ENCODE measurements at regions not wholly inside any gene's neighbourhood (a gene's known extent, or its start where the extent isn't known, plus 50 kb on each side); places are given as distances from the start of the nearest gene placed in this dataset.
A peak's percentile ranks its signal among the peaks of the same experiment; 100 is the strongest.

DNA sequence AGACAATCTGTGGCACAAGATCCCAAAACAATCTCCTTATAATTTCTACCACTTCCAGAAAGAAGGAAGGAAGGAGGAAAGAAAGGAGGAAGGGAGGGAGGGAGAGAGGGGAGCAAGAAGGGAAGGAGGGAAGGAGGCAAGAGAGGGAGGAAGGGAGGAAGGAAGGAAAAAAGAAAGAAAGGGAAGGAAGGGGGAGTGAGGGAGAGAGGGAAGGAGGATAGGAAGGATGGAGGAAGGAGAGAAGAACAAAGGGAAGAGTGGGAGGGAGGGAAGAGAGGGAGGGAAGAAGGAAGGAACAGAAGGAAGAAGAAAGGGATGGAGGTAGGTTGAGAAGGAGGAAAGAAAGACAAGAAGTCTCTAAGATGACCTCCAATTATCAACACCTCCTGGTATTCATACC lies 185.5 kb upstream of the NFE2L3 start:
- no peak for DNase-seq

GRCh38 chr7:25967278-25968204 lies 184.5 kb upstream of the NFE2L3 start:
- peak in 1 of 3 experiments; percentile 24 for DNase-seq

DNA sequence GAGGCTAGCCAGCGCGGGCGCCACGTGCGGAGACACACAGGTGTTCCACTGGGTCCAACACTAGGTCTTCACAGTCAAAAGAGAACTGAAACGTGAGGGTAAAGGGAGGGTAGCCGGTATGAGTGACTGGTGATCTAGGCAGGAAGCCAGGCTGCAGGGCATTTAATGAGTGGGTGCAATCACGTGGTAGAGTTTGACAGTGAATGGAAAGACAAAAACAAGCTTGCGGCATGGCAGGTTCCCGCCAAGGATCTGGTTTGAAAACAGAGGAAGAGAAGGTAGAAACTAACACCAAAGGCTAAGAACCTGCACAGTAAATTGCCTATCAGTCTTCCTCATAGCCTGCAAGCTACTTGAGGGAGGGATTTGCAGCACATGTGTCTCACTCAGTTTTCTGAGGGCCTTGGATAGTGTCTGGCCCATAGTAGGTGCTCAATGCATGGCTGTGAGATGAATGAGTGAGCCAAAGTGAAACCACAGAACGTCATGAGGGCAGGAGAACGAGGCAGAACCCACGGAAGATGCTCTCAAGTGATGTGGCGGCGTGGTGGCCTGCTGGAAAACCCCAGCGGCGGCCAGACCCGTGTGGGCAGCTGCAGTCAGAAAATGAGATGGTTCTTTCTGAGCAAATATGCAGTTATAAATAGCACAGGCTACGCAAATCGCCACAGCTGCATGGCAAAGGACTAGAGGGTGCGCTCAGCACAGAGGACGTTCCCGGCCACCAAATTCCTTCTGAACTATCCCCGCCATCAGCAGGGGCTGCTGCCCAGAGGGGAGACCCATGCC lies 183.6 kb upstream of the NFE2L3 start:
- no peak for DNase-seq

- DNase-seq = no peak
Measured at GRCh38 chr7:25970356-25970755, 181.6 kb upstream of the NFE2L3 start.

- DNase-seq = no peak
Measured at GRCh38 chr7:25970911-25971310, 181.1 kb upstream of the NFE2L3 start.

DNA sequence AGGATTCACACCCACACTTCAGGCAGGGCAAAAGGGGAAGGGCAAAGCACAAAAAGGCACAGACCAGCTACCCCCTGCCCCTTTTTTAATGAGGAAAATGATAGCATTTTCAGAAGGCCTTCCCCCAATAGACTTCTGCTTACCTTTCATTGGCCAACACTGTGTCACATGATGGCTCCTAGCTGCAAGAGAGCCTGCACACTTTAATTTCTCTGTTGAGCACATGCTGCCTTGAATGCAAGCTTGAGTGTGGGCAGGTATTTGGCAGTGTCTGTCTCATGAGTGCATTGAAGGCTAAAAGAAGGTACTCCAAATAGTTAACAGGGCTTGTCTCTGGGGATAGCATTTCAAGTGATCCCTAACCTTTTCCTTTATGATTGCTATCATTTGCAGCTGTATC lies 175.4 kb upstream of the NFE2L3 start:
- DNase-seq = no peak

DNA sequence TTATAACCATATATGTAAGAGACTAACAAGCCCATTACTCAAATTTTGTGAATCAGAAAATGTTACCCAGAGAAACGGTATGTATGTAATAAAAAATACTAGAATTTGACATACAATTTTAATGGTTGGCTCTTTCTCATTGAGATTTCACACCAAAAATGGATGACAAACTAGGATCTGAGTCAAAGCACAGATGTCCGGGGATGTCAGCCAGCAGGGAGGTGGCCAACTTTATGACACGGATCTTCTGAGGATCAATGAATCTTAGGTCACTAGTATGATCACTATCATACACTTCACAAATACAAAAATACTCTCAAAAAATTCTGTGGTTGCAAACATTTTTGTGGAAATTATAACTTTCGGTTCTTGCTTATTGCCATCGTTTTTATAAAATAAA lies 173.5 kb upstream of the NFE2L3 start:
- DNase-seq = no peak

DNA sequence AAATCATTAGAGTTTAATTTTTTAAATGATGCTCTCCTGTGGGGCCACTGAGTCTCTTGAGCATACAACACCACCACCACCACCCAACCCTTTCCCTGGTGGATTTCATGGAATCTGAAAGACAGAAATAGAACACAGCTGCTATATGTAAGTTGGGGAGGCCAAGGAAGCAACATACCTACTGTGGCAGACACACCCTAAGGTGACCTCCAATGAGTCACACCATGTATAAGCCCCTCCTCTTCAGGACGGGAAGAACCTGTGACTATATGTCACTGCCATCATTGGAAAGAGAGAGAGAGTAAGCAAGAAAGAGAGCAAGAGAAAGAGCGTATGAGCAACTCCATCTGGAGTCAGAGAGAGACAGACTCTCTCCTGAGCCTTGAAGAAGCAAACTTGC lies 172.4 kb upstream of the NFE2L3 start:
- no peak for DNase-seq

- DNase-seq = no peak
Measured at GRCh38 chr7:25982684-25983083, 169.3 kb upstream of the NFE2L3 start.

- no peak for DNase-seq
Measured at GRCh38 chr7:25985196-25985595, 166.8 kb upstream of the NFE2L3 start.

DNA sequence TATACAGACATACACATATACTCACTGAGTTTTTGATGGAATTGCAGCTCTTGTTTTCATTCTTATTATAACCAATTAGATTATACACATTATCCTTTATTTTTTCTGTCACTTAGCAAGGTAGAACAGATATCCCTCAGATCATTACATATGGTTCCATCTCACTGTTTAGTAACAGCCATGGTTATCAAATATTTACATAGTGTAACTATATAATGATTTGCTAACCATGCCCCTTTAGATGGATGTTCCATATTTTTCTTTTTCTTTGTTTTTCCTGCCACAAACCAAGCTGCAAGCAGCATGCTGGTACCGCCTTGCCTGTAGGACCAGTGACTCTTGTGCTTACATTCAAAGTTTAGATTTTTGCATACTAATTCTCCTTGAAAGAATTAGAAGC lies 163.4 kb upstream of the NFE2L3 start:
- DNase-seq = peak in 1 of 3 experiments; percentile 69

- DNase-seq = peak in 2 of 3 experiments; percentile 55 to 80
Measured at GRCh38 chr7:25989140-25989705, 162.8 kb upstream of the NFE2L3 start.

- no peak for DNase-seq
Measured at GRCh38 chr7:25994433-25994994, 157.5 kb upstream of the NFE2L3 start.

GRCh38 chr7:25995216-25995615 lies 156.8 kb upstream of the NFE2L3 start:
- DNase-seq = peak in 2 of 3 experiments; percentile 25 to 56

- DNase-seq = peak in 2 of 3 experiments; percentile 44 to 69
Measured at GRCh38 chr7:25996006-25996408, 156.0 kb upstream of the NFE2L3 start.

DNA sequence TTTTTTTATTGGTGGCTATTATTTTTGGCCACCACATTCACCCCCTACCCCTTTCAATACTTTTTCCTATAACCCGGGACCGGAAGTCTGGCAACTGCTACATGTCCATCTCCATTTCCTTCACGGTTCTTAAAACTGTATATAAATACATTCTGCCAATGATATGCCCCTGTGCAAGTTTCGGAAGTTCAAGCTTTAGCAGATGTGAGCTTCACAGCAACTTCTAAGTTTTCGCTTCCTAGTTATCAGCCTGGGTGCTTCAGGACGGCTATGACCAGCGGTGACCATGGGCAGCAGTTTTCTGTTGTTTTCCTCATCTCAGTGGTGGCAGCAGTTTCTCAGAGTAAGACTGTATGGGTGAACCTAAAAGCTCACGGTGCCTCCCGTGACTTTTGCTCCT lies 153.5 kb upstream of the NFE2L3 start:
- no peak for DNase-seq

- DNase-seq = no peak
Measured at GRCh38 chr7:26000841-26001240, 151.2 kb upstream of the NFE2L3 start.

DNA sequence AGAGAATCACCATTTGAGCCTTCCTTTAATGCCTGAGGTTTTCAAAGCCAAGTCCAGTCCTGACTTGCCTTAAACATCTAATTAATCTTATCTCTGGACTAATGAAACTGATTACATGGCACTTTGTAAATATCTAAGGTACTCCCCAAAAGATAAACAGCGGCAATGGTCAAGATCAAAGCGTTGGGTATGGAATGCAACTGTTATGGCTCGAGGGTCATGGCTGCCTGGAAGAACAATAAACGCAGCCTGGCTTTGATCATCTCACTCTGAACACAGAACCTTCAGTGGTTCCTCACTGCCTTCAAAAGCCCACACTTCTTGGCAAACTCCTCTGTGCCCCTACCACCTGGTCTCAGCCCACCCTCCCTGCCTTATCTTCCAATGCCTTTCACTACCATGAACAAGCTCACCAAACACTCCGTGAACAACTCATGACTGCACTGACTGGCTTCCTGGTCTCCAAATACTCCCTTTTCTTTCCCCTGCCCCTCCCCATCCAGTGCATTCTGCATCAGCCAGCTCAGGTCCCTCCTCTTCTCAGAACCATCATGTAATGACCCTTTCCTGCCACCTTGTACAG lies 150.2 kb upstream of the NFE2L3 start:
- no peak for DNase-seq

DNA sequence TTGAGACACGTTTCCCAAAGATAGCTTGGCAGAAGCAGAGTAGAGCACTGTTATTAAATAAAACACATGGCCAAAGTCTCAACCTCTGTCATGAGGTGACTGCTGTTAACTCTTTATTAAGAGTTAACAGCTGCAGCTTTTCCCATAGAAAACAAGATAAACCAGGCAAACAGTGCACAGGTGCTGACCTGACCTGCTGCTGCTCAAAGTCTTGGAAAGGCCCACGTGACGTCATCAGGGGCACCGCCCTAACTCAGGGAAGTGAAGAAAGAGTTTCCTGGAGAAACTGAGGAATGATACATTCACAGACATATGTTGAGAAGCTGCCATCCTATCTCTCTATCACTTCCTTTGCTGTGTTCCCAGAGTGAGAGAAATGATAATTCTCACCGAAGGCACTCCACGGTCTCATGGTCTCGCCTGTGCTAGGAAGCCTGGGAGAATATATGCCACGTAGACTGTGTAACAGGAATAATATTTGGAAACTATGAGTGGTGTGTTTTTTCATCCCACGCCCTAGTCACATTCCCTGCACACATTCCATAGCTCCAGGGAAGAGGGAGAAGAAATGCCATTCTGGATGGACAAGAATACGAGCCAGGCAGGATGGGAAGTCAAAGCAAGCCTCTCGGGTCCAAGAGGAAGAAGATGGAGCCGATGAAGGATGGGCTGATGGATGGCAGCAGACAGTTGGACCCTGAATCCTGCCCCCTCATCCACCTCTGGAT lies 146.2 kb upstream of the NFE2L3 start:
- no peak for DNase-seq

- no peak for DNase-seq
Measured at GRCh38 chr7:26006426-26006825, 145.6 kb upstream of the NFE2L3 start.

GRCh38 chr7:26007510-26007909 lies 144.5 kb upstream of the NFE2L3 start:
- no peak for DNase-seq

DNA sequence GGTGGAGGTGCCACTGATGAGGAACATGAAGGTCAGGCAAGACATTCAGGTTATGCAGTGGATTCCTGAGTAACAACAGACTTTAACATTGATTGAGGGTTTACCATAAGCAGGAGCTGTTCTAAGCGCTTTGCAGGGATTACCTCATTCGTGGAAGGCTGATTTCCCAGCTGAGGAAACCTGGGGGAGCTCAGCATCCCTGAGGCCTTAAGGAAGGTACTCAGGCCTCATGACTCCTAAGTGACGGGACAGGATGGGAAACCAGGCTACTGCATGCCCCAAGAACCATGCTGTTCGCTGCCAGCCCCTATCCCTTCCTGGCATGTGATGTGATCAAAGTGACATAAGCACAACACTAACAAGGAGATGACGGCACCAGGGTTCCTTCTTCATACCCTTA lies 143.6 kb upstream of the NFE2L3 start:
- DNase-seq = no peak

Measured in NCI-H1417 (cell line).